ENCODE measurements at regions not wholly inside any gene's neighbourhood (a gene's known extent, or its start where the extent isn't known, plus 50 kb on each side); places are given as distances from the start of the nearest gene placed in this dataset.
A peak's percentile ranks its signal among the peaks of the same experiment; 100 is the strongest.
"Not testable (repeated sequence)": the region's sequence is repeated elsewhere in the genome, so short reads cannot be mapped to it uniquely, and the experiment has no call there.

- Histone ChIP-seq H3K9me3 (ENCODE audit: low read depth, low read length) (no peaks in the 10 kb centered on the region), H3K4me2 (ENCODE audit: insufficient read depth, low read length) (no peak overlapping the region), H3K79me2 (ENCODE audit: insufficient read depth, low read length) (no peaks in the 10 kb centered on the region), H3K27ac (ENCODE audit: low read depth, low read length) (no peak overlapping the region), H3K4me3 (ENCODE audit: insufficient read depth, low read length) (no peak overlapping the region), H3K27me3 (ENCODE audit: insufficient read depth, low read length) (no peaks in the 10 kb centered on the region), H3K36me3 (ENCODE audit: insufficient read depth, low read length) (no peaks in the 10 kb centered on the region), H4K20me1 (ENCODE audit: insufficient read depth, low read length) (no peaks in the 10 kb centered on the region), H2AFZ (ENCODE audit: low read length) (no peak overlapping the region), H3K4me1 (ENCODE audit: insufficient read depth, low read length) (peaks cover 6% of the 10 kb centered on the region)
- no peak for TF ChIP-seq CTCF (IDR thresholded peaks at IDR 0.05; ENCODE audit: extremely low read depth, low read depth, low read length)
- DNase-seq (ENCODE audit: insufficient read length, low spot score, missing footprints) = peak; percentile 42
Measured at GRCh38 chr1:244297616-244298015, 154.1 kb downstream of the ADSS2 start.

GRCh38 chr1:244300029-244300375 is 151.7 kb downstream of the ADSS2 start:
- H3K36me3 ChIP-seq (ENCODE audit: insufficient read depth, low read length); DNase-seq (ENCODE audit: insufficient read length, low spot score, missing footprints); H3K9me3 ChIP-seq (ENCODE audit: low read depth, low read length); H3K27me3 ChIP-seq (ENCODE audit: insufficient read depth, low read length); H3K4me2 ChIP-seq (ENCODE audit: insufficient read depth, low read length); H3K27ac ChIP-seq (ENCODE audit: low read depth, low read length); H3K4me3 ChIP-seq (ENCODE audit: insufficient read depth, low read length); H3K79me2 ChIP-seq (ENCODE audit: insufficient read depth, low read length); H2AFZ ChIP-seq (ENCODE audit: low read length); H3K4me1 ChIP-seq (ENCODE audit: insufficient read depth, low read length); H4K20me1 ChIP-seq (ENCODE audit: insufficient read depth, low read length): not testable (repeated sequence)

- no peak for DNase-seq (ENCODE audit: insufficient read length, low spot score, missing footprints)
- peaks cover 6% of the 10 kb centered on the region for H3K4me1 ChIP-seq (ENCODE audit: insufficient read depth, low read length)
- no peak for TF ChIP-seq CTCF (IDR thresholded peaks at IDR 0.05; ENCODE audit: extremely low read depth, low read depth, low read length)
Measured at GRCh38 chr1:244301595-244302130, 150.0 kb downstream of the ADSS2 start.

GRCh38 chr1:244302876-244303609 is 148.7 kb downstream of the ADSS2 start:
- H4K20me1 ChIP-seq (ENCODE audit: insufficient read depth, low read length) = no peaks in the 10 kb centered on the region
- H3K79me2 ChIP-seq (ENCODE audit: insufficient read depth, low read length) = no peaks in the 10 kb centered on the region
- peaks cover 6% of the 10 kb centered on the region for H3K4me1 ChIP-seq (ENCODE audit: insufficient read depth, low read length)
- no peak overlapping the region for H3K27ac ChIP-seq (ENCODE audit: low read depth, low read length)
- H3K27me3 ChIP-seq (ENCODE audit: insufficient read depth, low read length) = no peaks in the 10 kb centered on the region
- no peaks in the 10 kb centered on the region for H3K9me3 ChIP-seq (ENCODE audit: low read depth, low read length)
- DNase-seq (ENCODE audit: insufficient read length, low spot score, missing footprints) = no peak
- H2AFZ ChIP-seq (ENCODE audit: low read length) = no peak overlapping the region
- no peaks in the 10 kb centered on the region for H3K36me3 ChIP-seq (ENCODE audit: insufficient read depth, low read length)
- no peak overlapping the region for H3K4me2 ChIP-seq (ENCODE audit: insufficient read depth, low read length)
- no peak for TF ChIP-seq CTCF (IDR thresholded peaks at IDR 0.05; ENCODE audit: extremely low read depth, low read depth, low read length)
- no peak overlapping the region for H3K4me3 ChIP-seq (ENCODE audit: insufficient read depth, low read length)

More at GRCh38 chr1:244301595-244302130, 150.0 kb downstream of the ADSS2 start:
- no peak overlapping the region for H3K4me2 ChIP-seq (ENCODE audit: insufficient read depth, low read length)
- H3K36me3 ChIP-seq (ENCODE audit: insufficient read depth, low read length) = no peaks in the 10 kb centered on the region
- H3K9me3 ChIP-seq (ENCODE audit: low read depth, low read length) = no peaks in the 10 kb centered on the region
- no peak overlapping the region for H3K4me3 ChIP-seq (ENCODE audit: insufficient read depth, low read length)
- H4K20me1 ChIP-seq (ENCODE audit: insufficient read depth, low read length) = no peaks in the 10 kb centered on the region
- H3K79me2 ChIP-seq (ENCODE audit: insufficient read depth, low read length) = no peaks in the 10 kb centered on the region
- no peaks in the 10 kb centered on the region for H3K27me3 ChIP-seq (ENCODE audit: insufficient read depth, low read length)
- no peak overlapping the region for H2AFZ ChIP-seq (ENCODE audit: low read length)
- H3K27ac ChIP-seq (ENCODE audit: low read depth, low read length) = no peak overlapping the region

All from osteoblast (primary cell).